ENCODE measurements at regions not wholly inside any gene's neighbourhood (a gene's known extent, or its start where the extent isn't known, plus 50 kb on each side); places are given as distances from the start of the nearest gene placed in this dataset.
"Not testable (repeated sequence)": the region's sequence is repeated elsewhere in the genome, so short reads cannot be mapped to it uniquely, and the experiment has no call there.

DNA sequence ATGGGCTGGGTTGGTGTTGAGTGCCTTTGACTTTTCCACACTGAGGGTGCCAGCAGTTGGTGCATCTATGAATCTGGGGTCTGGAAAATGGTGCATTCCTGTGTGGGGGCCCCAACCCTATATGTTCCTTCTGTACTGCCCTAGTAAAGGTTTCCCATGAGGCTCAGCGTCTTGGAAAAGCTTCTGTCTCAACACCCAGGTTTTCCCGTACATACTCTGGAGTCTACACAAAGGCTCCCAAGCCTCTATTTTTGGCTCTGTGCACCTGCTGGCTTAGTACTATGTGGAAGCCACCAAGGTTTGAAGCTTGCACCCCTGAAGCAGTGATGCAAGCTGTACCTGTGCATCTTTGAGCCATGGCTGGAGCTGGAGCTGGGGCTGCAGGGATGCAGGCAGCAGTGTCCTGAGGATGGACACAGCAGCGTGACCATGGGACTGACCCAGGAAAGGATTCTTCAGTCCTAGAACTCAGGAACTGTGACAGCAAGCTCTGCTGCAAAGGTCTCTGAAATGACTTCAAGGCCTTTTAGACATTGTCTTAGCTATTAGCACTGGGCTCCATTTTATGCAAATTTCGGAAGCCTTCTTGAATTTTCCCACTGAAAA is 282.7 kb downstream of the POTED start:
- H3K4me3 Mint-ChIP-seq; H3K4me1 Mint-ChIP-seq; ATAC-seq; H3K27ac Mint-ChIP-seq; H3K36me3 Mint-ChIP-seq (ENCODE audit: low read depth); H3K27me3 Mint-ChIP-seq; intact Hi-C loops (cut with DNase I, micrococcal nuclease); POLR2A ChIA-PET; DNase-seq; CTCF ChIA-PET; H3K9me3 Mint-ChIP-seq (ENCODE audit: low read depth): not testable (repeated sequence)

- CTCF ChIA-PET; H3K4me1 Mint-ChIP-seq; H3K27ac Mint-ChIP-seq; H3K4me3 Mint-ChIP-seq; intact Hi-C loops (cut with DNase I, micrococcal nuclease); POLR2A ChIA-PET; H3K27me3 Mint-ChIP-seq; DNase-seq; ATAC-seq; H3K36me3 Mint-ChIP-seq (ENCODE audit: low read depth); H3K9me3 Mint-ChIP-seq (ENCODE audit: low read depth): not testable (repeated sequence)
These were observed 279.6 kb downstream of the POTED start for GRCh38 chr21:13889176-13889575.

GRCh38 chr21:13883641-13884395 is 274.2 kb downstream of the POTED start:
- intact Hi-C loops (cut with DNase I, micrococcal nuclease); DNase-seq; H3K27ac Mint-ChIP-seq; H3K36me3 Mint-ChIP-seq (ENCODE audit: low read depth); ATAC-seq; H3K4me3 Mint-ChIP-seq; H3K27me3 Mint-ChIP-seq; CTCF ChIA-PET; H3K9me3 Mint-ChIP-seq (ENCODE audit: low read depth); H3K4me1 Mint-ChIP-seq; POLR2A ChIA-PET: not testable (repeated sequence)

DNA sequence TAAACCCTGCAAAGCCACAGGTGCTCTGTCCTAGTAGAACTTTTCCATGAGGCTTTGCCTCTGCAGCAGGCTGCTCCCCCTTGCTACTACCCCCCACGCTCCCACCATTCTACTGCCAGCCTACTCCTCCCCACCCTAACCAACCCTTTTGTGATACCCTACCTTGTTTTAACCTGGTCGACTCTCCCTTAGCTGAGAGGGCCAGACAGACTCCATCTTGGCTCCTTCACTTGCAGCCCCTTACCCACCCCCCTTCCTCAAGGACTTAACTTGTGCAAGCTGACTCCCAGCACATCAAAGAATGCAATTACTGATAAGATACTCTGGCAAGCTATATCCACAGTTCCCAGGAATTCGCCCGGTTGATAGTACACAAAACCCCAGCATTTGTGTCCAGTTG is 267.9 kb downstream of the POTED start:
- H3K36me3 Mint-ChIP-seq (ENCODE audit: low read depth); DNase-seq; H3K9me3 Mint-ChIP-seq (ENCODE audit: low read depth); intact Hi-C loops (cut with DNase I, micrococcal nuclease); H3K27ac Mint-ChIP-seq; CTCF ChIA-PET; H3K27me3 Mint-ChIP-seq; ATAC-seq; POLR2A ChIA-PET; H3K4me1 Mint-ChIP-seq; H3K4me3 Mint-ChIP-seq: not testable (repeated sequence)

DNA sequence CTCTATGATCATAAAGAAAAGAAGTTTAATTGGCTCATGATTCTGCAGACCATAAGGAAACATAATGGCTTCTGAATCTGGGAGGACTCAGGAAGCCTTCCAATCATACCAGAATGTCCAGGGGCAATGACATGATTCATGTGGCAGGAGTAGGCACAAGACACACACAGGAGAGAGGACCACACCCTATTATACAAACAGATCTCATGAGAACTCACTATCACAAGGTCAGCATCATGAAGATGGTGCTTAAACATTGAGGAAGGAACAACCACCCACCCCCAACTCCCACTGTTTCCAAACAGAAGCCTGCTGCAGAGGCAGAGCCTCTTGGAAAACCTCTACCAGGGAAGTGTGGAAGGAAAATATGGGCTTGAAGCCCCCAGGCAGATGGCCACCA is 267.4 kb downstream of the POTED start:
- H3K4me3 Mint-ChIP-seq; H3K27me3 Mint-ChIP-seq; CTCF ChIA-PET; H3K9me3 Mint-ChIP-seq (ENCODE audit: low read depth); POLR2A ChIA-PET; ATAC-seq; H3K36me3 Mint-ChIP-seq (ENCODE audit: low read depth); H3K27ac Mint-ChIP-seq; H3K4me1 Mint-ChIP-seq; intact Hi-C loops (cut with DNase I, micrococcal nuclease); DNase-seq: not testable (repeated sequence)

DNA sequence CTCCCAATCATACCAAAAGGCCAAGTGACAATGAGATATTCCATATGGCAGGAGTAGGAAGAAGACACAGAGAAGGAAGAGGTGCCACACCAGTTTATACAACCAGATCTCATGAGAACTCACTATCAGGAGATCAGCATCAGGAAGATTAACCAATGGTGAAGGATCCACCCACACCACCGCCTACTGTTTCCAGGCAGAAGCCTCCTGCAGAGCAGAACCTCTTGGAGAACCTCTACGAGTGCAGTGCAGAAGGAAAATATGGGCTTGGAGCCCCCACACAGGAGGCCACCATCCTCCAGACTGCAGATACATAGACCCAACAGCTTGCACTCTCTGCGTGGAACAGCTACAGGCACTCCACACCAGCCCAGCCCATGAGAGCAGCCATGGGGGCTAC is 264.4 kb downstream of the POTED start:
- ATAC-seq; H3K4me3 Mint-ChIP-seq; H3K9me3 Mint-ChIP-seq (ENCODE audit: low read depth); intact Hi-C loops (cut with DNase I, micrococcal nuclease); CTCF ChIA-PET; H3K36me3 Mint-ChIP-seq (ENCODE audit: low read depth); H3K27ac Mint-ChIP-seq; POLR2A ChIA-PET; H3K27me3 Mint-ChIP-seq; H3K4me1 Mint-ChIP-seq; DNase-seq: not testable (repeated sequence)

GRCh38 chr21:13854638-13855037 is 245.1 kb downstream of the POTED start:
- Mint-ChIP-seq H3K27ac (no peak overlapping the region), H3K36me3 (ENCODE audit: low read depth) (no peaks in the 10 kb centered on the region), H3K27me3 (no peaks in the 10 kb centered on the region), H3K4me3 (no peak overlapping the region), H3K9me3 (ENCODE audit: low read depth) (no peaks in the 10 kb centered on the region), H3K4me1 (no peaks in the 10 kb centered on the region)
- ChIA-PET POLR2A (no interaction called here), CTCF (no interaction called here)
- ATAC-seq, result no peak
- DNase-seq, result no peak
- intact Hi-C loops (cut with DNase I, micrococcal nuclease), result no loop called here

- H3K36me3 Mint-ChIP-seq (ENCODE audit: low read depth); H3K27ac Mint-ChIP-seq; POLR2A ChIA-PET; CTCF ChIA-PET; H3K27me3 Mint-ChIP-seq; H3K4me3 Mint-ChIP-seq; ATAC-seq; H3K4me1 Mint-ChIP-seq; intact Hi-C loops (cut with DNase I, micrococcal nuclease); H3K9me3 Mint-ChIP-seq (ENCODE audit: low read depth); DNase-seq: not testable (repeated sequence)
These were observed 241.2 kb downstream of the POTED start for GRCh38 chr21:13850808-13851207.

DNA sequence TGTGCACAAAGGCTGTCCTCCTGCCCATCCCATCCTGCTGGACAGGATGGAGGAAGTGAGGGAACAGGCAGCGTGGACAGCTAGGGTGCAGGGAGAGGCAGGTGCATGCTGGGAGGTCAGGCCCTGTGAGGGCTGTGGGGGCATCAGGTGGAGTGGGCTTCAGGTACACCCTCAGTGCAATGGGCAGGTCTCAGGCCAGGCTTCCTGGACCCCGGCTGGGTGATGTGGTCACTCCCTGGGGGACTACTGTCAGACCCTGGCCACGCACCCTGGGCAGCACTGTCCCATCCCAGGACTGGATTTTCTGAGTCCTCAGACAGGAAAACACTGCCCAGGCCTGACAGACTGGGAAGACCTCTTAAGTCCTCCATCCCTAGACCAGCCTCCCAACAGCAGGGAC is 239.9 kb downstream of the POTED start:
- H3K4me3 Mint-ChIP-seq; intact Hi-C loops (cut with DNase I, micrococcal nuclease); H3K27me3 Mint-ChIP-seq; H3K4me1 Mint-ChIP-seq; H3K27ac Mint-ChIP-seq; POLR2A ChIA-PET; H3K9me3 Mint-ChIP-seq (ENCODE audit: low read depth); H3K36me3 Mint-ChIP-seq (ENCODE audit: low read depth); CTCF ChIA-PET; ATAC-seq; DNase-seq: not testable (repeated sequence)

- POLR2A ChIA-PET; H3K36me3 Mint-ChIP-seq (ENCODE audit: low read depth); ATAC-seq; H3K4me1 Mint-ChIP-seq; CTCF ChIA-PET; H3K9me3 Mint-ChIP-seq (ENCODE audit: low read depth); intact Hi-C loops (cut with DNase I, micrococcal nuclease); H3K4me3 Mint-ChIP-seq; H3K27ac Mint-ChIP-seq; H3K27me3 Mint-ChIP-seq: not testable (repeated sequence)
- peak; percentile 25 for DNase-seq
These were observed 237.1 kb downstream of the POTED start for GRCh38 chr21:13846718-13847117.

- ATAC-seq, POLR2A ChIA-PET: not testable (repeated sequence)
These were observed 235.0 kb downstream of the POTED start for GRCh38 chr21:13844574-13844973.

DNA sequence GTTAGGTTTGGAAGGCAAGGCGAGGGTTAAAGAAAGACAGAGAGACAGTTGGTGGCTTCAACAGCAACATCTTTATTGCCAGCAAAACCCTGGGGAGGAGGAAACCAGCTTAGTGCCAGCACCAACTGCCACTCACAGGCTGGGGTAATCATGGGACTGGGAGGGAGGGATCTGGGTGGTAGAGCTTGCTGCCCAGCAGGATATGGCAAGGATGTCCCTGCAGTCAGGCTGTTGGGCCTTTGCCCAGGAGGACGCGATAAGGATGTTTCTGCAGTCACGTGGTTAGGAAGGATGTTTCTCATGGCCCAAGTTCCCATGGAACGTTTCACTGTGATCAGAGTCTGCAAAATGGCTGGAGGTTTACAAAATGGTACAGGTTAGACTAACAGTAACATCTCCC is 233.5 kb downstream of the POTED start:
- H3K4me1 Mint-ChIP-seq; H3K9me3 Mint-ChIP-seq (ENCODE audit: low read depth); H3K4me3 Mint-ChIP-seq; ATAC-seq; H3K27ac Mint-ChIP-seq; POLR2A ChIA-PET; intact Hi-C loops (cut with DNase I, micrococcal nuclease); H3K36me3 Mint-ChIP-seq (ENCODE audit: low read depth); H3K27me3 Mint-ChIP-seq; CTCF ChIA-PET; DNase-seq: not testable (repeated sequence)

More at GRCh38 chr21:13844574-13844973, 235.0 kb downstream of the POTED start:
- H3K4me3 Mint-ChIP-seq; intact Hi-C loops (cut with DNase I, micrococcal nuclease); DNase-seq; CTCF ChIA-PET; H3K36me3 Mint-ChIP-seq (ENCODE audit: low read depth); H3K27me3 Mint-ChIP-seq; H3K27ac Mint-ChIP-seq; H3K4me1 Mint-ChIP-seq; H3K9me3 Mint-ChIP-seq (ENCODE audit: low read depth): not testable (repeated sequence)

Data from activated CD4-positive, alpha-beta T cell treated with anti-CD3 and anti-CD28 coated beads for 36 hours (primary cell).